Breast epithelium (tissue), 4 donors: ENCODE measurements at regions not wholly inside any gene's neighbourhood (a gene's known extent, or its start where the extent isn't known, plus 50 kb on each side); places are given as distances from the start of the nearest gene placed in this dataset.
A peak's percentile ranks its signal among the peaks of the same experiment; 100 is the strongest.

Source experiments
- DNase-seq, 2 donors: peaks; one replicate each; pipeline ENCODE4 v3.0.0-alpha.2; 2019; ENCODE audit warnings: low spot score in 2 of 2
- H3K27ac ChIP-seq, 2 donors: fragments of 200-600 bp; sonication (generic) in 1 of 2; one replicate each; pipeline ENCODE4 v1.5.1; 2016 to 2019; ENCODE audit warnings: mild to moderate bottlenecking in 1 of 2
- H3K27me3 ChIP-seq, 2 donors: fragments of 200-600 bp; sonication (generic) in 1 of 2; one replicate each; pipeline versions ENCODE4 v1.5.1 to v1.6.0; 2017 to 2019; ENCODE audit warnings: control low read depth in 1 of 2, mild to moderate bottlenecking in 1 of 2
- H3K36me3 ChIP-seq: fragments of 200-600 bp; one replicate; pipeline ENCODE4 v1.5.1; 2019
- H3K4me1 ChIP-seq, 2 donors: fragments of 200-600 bp; sonication (generic); one replicate each; pipeline ENCODE4 v1.5.1; 2016 to 2019; ENCODE audit warnings: control low read depth in 1 of 2
- H3K4me3 ChIP-seq, 3 donors: fragments of 200-600 bp; sonication (generic); 1 replicate in 2 of 3; 2 replicates in 1 of 3; pipeline ENCODE4 v1.5.1; 2016 to 2019; ENCODE audit warnings: mild to moderate bottlenecking in 3 of 3, moderate library complexity in 2 of 3
- H3K9me3 ChIP-seq, 2 donors: fragments of 200-600 bp; sonication (generic) in 1 of 2; one replicate each; pipeline ENCODE4 v1.5.1; 2016 to 2019; ENCODE audit warnings: control low read depth in 1 of 2
- CTCF ChIP-seq, 3 donors: fragments of 450-650 bp; IDR thresholded peaks; one replicate each; pipeline ENCODE4 v1.5.1; 2016 to 2017; ENCODE audit warnings: antibody characterized with exemption in 3 of 3, mild to moderate bottlenecking in 3 of 3, moderate library complexity in 3 of 3
- POLR2A ChIP-seq: fragments of 450-650 bp; IDR thresholded peaks from one replicate; pipeline ENCODE4 v1.6.1; 2016; ENCODE audit warnings: antibody characterized with exemption, mild to moderate bottlenecking, moderate library complexity
- POLR2AphosphoS5 ChIP-seq, 3 donors: sonication (generic); formaldehyde crosslinking; IDR thresholded peaks; one replicate each; pipeline ENCODE4 v1.6.1; 2017; ENCODE audit warnings: antibody characterized with exemption in 3 of 3
- intact Hi-C: fragments of 100-400 bp; cut with DNase I; formaldehyde crosslinking; loops from one replicate; pipeline ENCODE4 v1.15.1; 2023; ENCODE audit warnings: low total_unique reads

GRCh38 chr6:56377295-56377694 lies 129.9 kb upstream of the COL21A1 start:
- TF ChIP-seq CTCF (IDR thresholded peaks at IDR 0.05) (no peak), POLR2AphosphoS5 (IDR thresholded peaks at IDR 0.05) (no peak), POLR2A (no peak)
- intact Hi-C loops, result no loop called here
- Histone ChIP-seq H3K36me3 (no peaks in the 10 kb centered on the region), H3K4me1 (no peaks in the 10 kb centered on the region), H3K9me3 (no peaks in the 10 kb centered on the region), H3K27me3 (no peaks in the 10 kb centered on the region), H3K27ac (no peak overlapping the region), H3K4me3 (no peak overlapping the region)
- DNase-seq, result no peak

GRCh38 chr6:56375806-56376205 lies 128.4 kb upstream of the COL21A1 start:
- intact Hi-C loops, result no loop called here
- H3K4me1 ChIP-seq, result peaks cover 5 to 7% of the 10 kb centered on the region in 2 donors

GRCh38 chr6:56374841-56375369 lies 127.5 kb upstream of the COL21A1 start:
- H3K4me3 ChIP-seq, result peak overlapping the region in 1 of 3 donors; percentile 15
- intact Hi-C loops, result no loop called here
- no peak for DNase-seq
- H3K27ac ChIP-seq, result peak overlapping the region; percentile 56 to 57
- no peaks in the 10 kb centered on the region for H3K27me3 ChIP-seq
- TF ChIP-seq POLR2A (no peak), POLR2AphosphoS5 (IDR thresholded peaks at IDR 0.05) (peak in 2 of 3 donors; percentile 15 to 53), CTCF (IDR thresholded peaks at IDR 0.05) (no peak)
- H3K36me3 ChIP-seq, result no peaks in the 10 kb centered on the region
- H3K9me3 ChIP-seq, result no peaks in the 10 kb centered on the region
- H3K4me1 ChIP-seq, result peaks cover 5 to 8% of the 10 kb centered on the region in 2 donors

More at GRCh38 chr6:56375806-56376205, 128.4 kb upstream of the COL21A1 start:
- DNase-seq, result no peak
- TF ChIP-seq CTCF (IDR thresholded peaks at IDR 0.05) (no peak), POLR2AphosphoS5 (IDR thresholded peaks at IDR 0.05) (no peak), POLR2A (no peak)
- Histone ChIP-seq H3K36me3 (no peaks in the 10 kb centered on the region), H3K4me3 (no peak overlapping the region), H3K9me3 (no peaks in the 10 kb centered on the region), H3K27me3 (no peaks in the 10 kb centered on the region), H3K27ac (peak overlapping the region in 1 of 2 donors; percentile 56)

GRCh38 chr6:56372406-56372995 lies 125.1 kb upstream of the COL21A1 start:
- intact Hi-C loops, result no loop called here
- TF ChIP-seq CTCF (IDR thresholded peaks at IDR 0.05) (no peak), POLR2AphosphoS5 (IDR thresholded peaks at IDR 0.05) (no peak), POLR2A (no peak)
- no peaks in the 10 kb centered on the region for H3K27me3 ChIP-seq
- no peaks in the 10 kb centered on the region for H3K36me3 ChIP-seq
- no peaks in the 10 kb centered on the region for H3K9me3 ChIP-seq
- peak overlapping the region; percentile 80 to 88 for H3K27ac ChIP-seq
- H3K4me3 ChIP-seq, result no peak overlapping the region
- H3K4me1 ChIP-seq, result peaks cover 5 to 8% of the 10 kb centered on the region in 2 donors
- DNase-seq, result no peak

GRCh38 chr6:56370561-56371211 lies 123.3 kb upstream of the COL21A1 start:
- intact Hi-C loops, result no loop called here
- DNase-seq, result peak in 1 of 2 donors; percentile 76

More at GRCh38 chr6:56370561-56371211, 123.3 kb upstream of the COL21A1 start:
- Histone ChIP-seq H3K4me3 (peak overlapping the region in 1 of 3 donors; percentile 27), H3K9me3 (no peaks in the 10 kb centered on the region), H3K27ac (peak overlapping the region; percentile 80 to 88), H3K27me3 (no peaks in the 10 kb centered on the region), H3K4me1 (peaks cover 5 to 8% of the 10 kb centered on the region in 2 donors), H3K36me3 (no peaks in the 10 kb centered on the region)
- TF ChIP-seq CTCF (IDR thresholded peaks at IDR 0.05) (no peak), POLR2AphosphoS5 (IDR thresholded peaks at IDR 0.05) (peak in 2 of 3 donors; percentile 50 to 53), POLR2A (no peak)
